HepG2 (cell line): ENCODE measurements at regions not wholly inside any gene's neighbourhood (a gene's known extent, or its start where the extent isn't known, plus 50 kb on each side); places are given as distances from the start of the nearest gene placed in this dataset.

Experiments
- CBFB ChIP-seq: sonication (generic); formaldehyde crosslinking; IDR thresholded peaks from 2 replicates; pipeline ENCODE4 v1.4.0; 2020; ENCODE audit warnings: missing genetic modification reagents
- E2F1 ChIP-seq: sonication (generic); formaldehyde crosslinking; IDR thresholded peaks from 2 replicates; pipeline ENCODE4 v1.5.0; 2020; ENCODE audit warnings: missing genetic modification reagents
- GPN1 ChIP-seq: sonication (generic); formaldehyde crosslinking; IDR thresholded peaks from 2 replicates; pipeline ENCODE4 v1.5.1; 2020; ENCODE audit warnings: missing genetic modification reagents, borderline replicate concordance
- HMG20A ChIP-seq: IDR thresholded peaks from 2 replicates; pipeline ENCODE4 v1.6.1; 2016; ENCODE audit warnings: borderline replicate concordance
- HNF1A ChIP-seq, 2 experiments: sonication (generic) in 1 of 2; formaldehyde crosslinking in 1 of 2; IDR thresholded peaks; 2 replicates each; pipeline versions ENCODE4 v1.4.0 to v1.6.1; 2016 to 2020; ENCODE audit warnings: borderline replicate concordance in 1 of 2, low read depth in 1 of 2, mild to moderate bottlenecking in 1 of 2, missing genetic modification reagents in 1 of 2
- KMT2A ChIP-seq: sonication (generic); formaldehyde crosslinking; IDR thresholded peaks from 2 replicates; pipeline ENCODE4 v1.4.0; 2020; ENCODE audit warnings: missing genetic modification reagents
- MAF1 ChIP-seq: sonication (generic); formaldehyde crosslinking; IDR thresholded peaks from 2 replicates; pipeline ENCODE4 v1.5.0; 2020; ENCODE audit warnings: missing genetic modification reagents, borderline replicate concordance
- NFRKB ChIP-seq: fragments of 450-650 bp; IDR thresholded peaks from 2 replicates; pipeline ENCODE4 v1.6.1; 2017
- PRDM4 ChIP-seq: sonication (generic); formaldehyde crosslinking; IDR thresholded peaks from 2 replicates; pipeline ENCODE4 v1.9.0; 2021; ENCODE audit warnings: missing genetic modification reagents, borderline replicate concordance
- REXO4 ChIP-seq: sonication (generic); formaldehyde crosslinking; IDR thresholded peaks from 2 replicates; pipeline ENCODE4 v1.8.0; 2022; ENCODE audit warnings: missing genetic modification reagents, mild to moderate bottlenecking, borderline replicate concordance
- SMAD3 ChIP-seq: sonication (generic); formaldehyde crosslinking; IDR thresholded peaks from 2 replicates; pipeline ENCODE4 v1.4.0; 2020; ENCODE audit warnings: missing genetic modification reagents
- SNRNP70 ChIP-seq: fragments of 200-400 bp; formaldehyde crosslinking; IDR thresholded peaks from 2 replicates; pipeline ENCODE4 v1.6.1; 2017; ENCODE audit warnings: mild to moderate bottlenecking, low read depth, low read length, moderate library complexity
- ZNF354B ChIP-seq: sonication (generic); formaldehyde crosslinking; IDR thresholded peaks from 2 replicates; pipeline ENCODE4 v1.8.0; 2022; ENCODE audit warnings: mild to moderate bottlenecking, missing genetic modification reagents
- ZNF431 ChIP-seq: sonication (generic); formaldehyde crosslinking; IDR thresholded peaks from 2 replicates; pipeline ENCODE4 v1.9.0; 2022; ENCODE audit warnings: missing genetic modification reagents, low read depth, mild to moderate bottlenecking, borderline replicate concordance
- ZNF572 ChIP-seq: sonication (generic); formaldehyde crosslinking; IDR thresholded peaks from 2 replicates; pipeline ENCODE4 v1.5.1; 2020; ENCODE audit warnings: mild to moderate bottlenecking, missing genetic modification reagents
- ZNF710 ChIP-seq: sonication (generic); formaldehyde crosslinking; IDR thresholded peaks from 2 replicates; pipeline ENCODE4 v1.5.0; 2020; ENCODE audit warnings: mild to moderate bottlenecking, missing genetic modification reagents, borderline replicate concordance
- ZSCAN20 ChIP-seq: sonication (generic); formaldehyde crosslinking; IDR thresholded peaks from 2 replicates; pipeline ENCODE4 v1.4.0; 2020; ENCODE audit warnings: missing genetic modification reagents, mild to moderate bottlenecking, borderline replicate concordance
- TF ChIP-seq, protein P1 (sequence below): IDR thresholded peaks from 2 replicates; pipeline ENCODE4 v1.6.1; 2016; ENCODE audit warnings: mild to moderate bottlenecking, missing biosample characterization, missing genetic modification reagents
- TF ChIP-seq, protein P2 (sequence below): sonication (generic); formaldehyde crosslinking; IDR thresholded peaks from 2 replicates; pipeline ENCODE4 v1.4.0; 2020; ENCODE audit warnings: low read depth, mild to moderate bottlenecking, missing genetic modification reagents

DNA sequence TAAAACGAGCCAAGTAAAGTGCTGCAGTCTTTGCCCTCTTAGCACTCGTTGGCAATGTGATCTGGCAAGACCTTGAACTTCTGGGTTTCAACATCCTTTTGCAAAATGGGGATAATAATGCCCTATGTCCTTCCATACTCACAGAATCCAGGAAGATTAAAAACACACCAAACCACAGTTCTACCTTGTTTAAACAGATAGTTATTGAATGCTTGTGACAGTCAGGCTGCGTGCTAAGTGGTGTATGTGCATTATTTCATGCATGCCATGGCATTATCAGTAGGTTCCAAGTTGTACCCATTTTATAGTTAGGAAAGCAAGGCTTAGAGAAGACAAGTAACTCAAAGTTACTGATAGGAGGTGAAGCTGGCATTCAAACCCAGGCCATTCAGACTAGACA is 308.6 kb upstream of the PROX1 start (continued):
- TF ChIP-seq NFRKB (no peak), GPN1 (CRISPR knock-in tag) (no peak), ZNF572 (CRISPR knock-in tag) (no peak), CBFB (no peak), ZSCAN20 (CRISPR knock-in tag) (no peak), E2F1 (CRISPR knock-in tag) (no peak), ZNF431 (CRISPR knock-in tag) (no peak), REXO4 (no peak), KMT2A (CRISPR knock-in tag) (no peak), ZNF354B (CRISPR knock-in tag) (0 out of 2 replicates have a peak, but pooled peaks have one; percentile 34), PRDM4 (CRISPR knock-in tag) (no peak), ZNF710 (CRISPR knock-in tag) (no peak), SNRNP70 (no peak), SMAD3 (no peak), MAF1 (CRISPR knock-in tag) (no peak), HMG20A (peak; percentile 59; the same call in 1 of the 2 replicates), HNF1A (IDR thresholded peaks at IDR 0.05; ENCODE audit: low read depth) (no peak), HNF1A (CRISPR knock-in tag; IDR thresholded peaks at IDR 0.05; ENCODE audit: borderline replicate concordance) (no peak)
- TF ChIP-seq, protein P1, sequence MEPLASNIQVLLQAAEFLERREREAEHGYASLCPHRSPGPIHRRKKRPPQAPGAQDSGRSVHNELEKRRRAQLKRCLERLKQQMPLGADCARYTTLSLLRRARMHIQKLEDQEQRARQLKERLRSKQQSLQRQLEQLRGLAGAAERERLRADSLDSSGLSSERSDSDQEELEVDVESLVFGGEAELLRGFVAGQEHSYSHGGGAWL (CRISPR knock-in tag): no peak
- TF ChIP-seq, protein P2, sequence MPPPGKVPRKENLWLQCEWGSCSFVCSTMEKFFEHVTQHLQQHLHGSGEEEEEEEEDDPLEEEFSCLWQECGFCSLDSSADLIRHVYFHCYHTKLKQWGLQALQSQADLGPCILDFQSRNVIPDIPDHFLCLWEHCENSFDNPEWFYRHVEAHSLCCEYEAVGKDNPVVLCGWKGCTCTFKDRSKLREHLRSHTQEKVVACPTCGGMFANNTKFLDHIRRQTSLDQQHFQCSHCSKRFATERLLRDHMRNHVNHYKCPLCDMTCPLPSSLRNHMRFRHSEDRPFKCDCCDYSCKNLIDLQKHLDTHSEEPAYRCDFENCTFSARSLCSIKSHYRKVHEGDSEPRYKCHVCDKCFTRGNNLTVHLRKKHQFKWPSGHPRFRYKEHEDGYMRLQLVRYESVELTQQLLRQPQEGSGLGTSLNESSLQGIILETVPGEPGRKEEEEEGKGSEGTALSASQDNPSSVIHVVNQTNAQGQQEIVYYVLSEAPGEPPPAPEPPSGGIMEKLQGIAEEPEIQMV (CRISPR knock-in tag): no peak
